K562 (cell line): ENCODE measurements at regions not wholly inside any gene's neighbourhood (a gene's known extent, or its start where the extent isn't known, plus 50 kb on each side); places are given as distances from the start of the nearest gene placed in this dataset.

Experiments used
- ATAC-seq: fragments of 200-7000 bp; cut with Tn5 transposase; 3 replicates; pipeline ENCODE4 v1.9.1; 2020; ENCODE audit warnings: moderate library complexity
- BruUV-seq: library from RNA; stranded (reverse); fragments of 400-500 nt; replicated peaks from 2 replicates; lab custom pipeline; 2021; lab: Mats Ljungman, UMichigan
- CTCF ChIA-PET: fragments of 300-600 bp; formaldehyde crosslinking; extraction: SDS; loops from one replicate; lab custom pipeline; 2021; ENCODE audit warnings: low intra/inter-chr PET ratio; lab: Yijun Ruan, JAX
- POLR2A ChIA-PET: fragments of 300-600, 350-650 bp; sonication (Branson Sonifier 250); formaldehyde crosslinking; extraction: SDS; loops from one replicate; lab custom pipeline; 2021; ENCODE audit warnings: antibody characterized with exemption, inconsistent platforms; lab: Yijun Ruan, JAX
- DNase-seq, 4 experiments: peaks; one replicate each; pipeline versions ENCODE4 v3.0.0 to v3.0.0-alpha.2; 2011 to 2018; ENCODE audit warnings: low spot score in 3 of 4, mixed read lengths in 3 of 4; ENCODE audit errors: extremely low read depth in 1 of 4
- FAIRE-seq: peaks from 2 replicates; lab custom pipeline; 2011; peaks lifted over from hg19 to GRCh38; lab: Jason Lieb, UNC
- H2AFZ ChIP-seq: 2 replicates; pipeline ENCODE4 v1.6.0; 2011; ENCODE audit warnings: low read depth, low read length, control low read depth, inconsistent platforms
- H3K27ac ChIP-seq: fragments of 200-600 bp; 3 replicates; pipeline ENCODE4 v1.8.0; 2011; ENCODE audit warnings: low read depth, mild to moderate bottlenecking, control low read depth, inconsistent platforms, low read length, moderate library complexity, mixed read lengths; ENCODE audit errors: extremely low read depth
- H3K27me3 ChIP-seq, 2 experiments: fragments of 300-600 bp in 1 of 2; 2 replicates in 1 of 2; 3 replicates in 1 of 2; pipeline versions ENCODE4 v1.6.0 to v1.8.0; 2011; ENCODE audit warnings: inconsistent platforms in 2 of 2, low read length in 2 of 2, mild to moderate bottlenecking in 1 of 2, mixed read lengths in 1 of 2, moderate library complexity in 1 of 2; ENCODE audit not compliant: control insufficient read depth in 2 of 2, insufficient read depth in 2 of 2
- H3K36me3 ChIP-seq: fragments of 300-600 bp; 3 replicates; pipeline ENCODE4 v1.8.0; 2011; ENCODE audit warnings: mild to moderate bottlenecking, low read length, inconsistent platforms; ENCODE audit not compliant: control insufficient read depth, insufficient read depth
- H3K4me1 ChIP-seq, 2 experiments: fragments of 200-600 bp in 1 of 2; replicated peaks in 1 of 2; 2 replicates in 1 of 2; 3 replicates in 1 of 2; pipeline versions ENCODE4 v1.5.1 to v1.8.0; 2011; ENCODE audit warnings: inconsistent platforms in 2 of 2, low read length in 2 of 2, mild to moderate bottlenecking in 1 of 2, mixed read lengths in 1 of 2, moderate library complexity in 1 of 2; ENCODE audit not compliant: control insufficient read depth in 2 of 2, insufficient read depth in 2 of 2
- H3K4me2 ChIP-seq: 2 replicates; pipeline ENCODE4 v1.6.1; 2011; ENCODE audit warnings: low read length, control low read depth, inconsistent platforms, mixed read lengths; ENCODE audit not compliant: insufficient read depth
- H3K4me3 ChIP-seq: fragments of 200-600 bp; sonication (generic), shearing (Covaris generic); 2 replicates; pipeline ENCODE4 v1.5.1; 2016; ENCODE audit warnings: control low read depth, inconsistent platforms
- H3K79me2 ChIP-seq: fragments of 200-600 bp; 3 replicates; pipeline ENCODE4 v1.8.0; 2011; ENCODE audit warnings: low read length, inconsistent platforms; ENCODE audit not compliant: control insufficient read depth, insufficient read depth
- H3K9ac ChIP-seq, 2 experiments: 2 replicates each; pipeline versions ENCODE4 v1.6.0 to v1.6.1; 2011; ENCODE audit warnings: low read depth in 2 of 2, low read length in 2 of 2, control low read depth in 1 of 2, inconsistent platforms in 1 of 2, mild to moderate bottlenecking in 1 of 2, mixed read lengths in 1 of 2; ENCODE audit not compliant: insufficient read depth in 1 of 2
- H3K9me1 ChIP-seq: one replicate; pipeline ENCODE4 v1.6.0; 2011; ENCODE audit warnings: inconsistent platforms, mild to moderate bottlenecking, low read length, moderate library complexity; ENCODE audit not compliant: control insufficient read depth, insufficient read depth
- H3K9me3 ChIP-seq: replicated peaks from 2 replicates; pipeline ENCODE4 v1.5.1; 2011; ENCODE audit warnings: low read depth, low read length, inconsistent platforms; ENCODE audit not compliant: control insufficient read depth, insufficient read depth
- H4K20me1 ChIP-seq: replicated peaks from 2 replicates; pipeline ENCODE4 v1.6.1; 2011; ENCODE audit warnings: low read length, inconsistent platforms, mixed read lengths; ENCODE audit not compliant: control insufficient read depth, insufficient read depth
- CHD1 ChIP-seq: fragments of 200-600 bp; sonication (generic); IDR thresholded peaks from one replicate; pipeline ENCODE4 v1.6.1; 2012; ENCODE audit warnings: mild to moderate bottlenecking, moderate library complexity, low read length, inconsistent platforms
- CXXC5 ChIP-seq: fragments of 250-450 bp; sonication (Bioruptor Pico); IDR thresholded peaks from 2 replicates; pipeline ENCODE4 v1.8.0; 2022; ENCODE audit warnings: inconsistent platforms, mild to moderate bottlenecking, moderate library complexity
- ESRRB ChIP-seq: fragments of 250-450 bp; sonication (Bioruptor Pico); IDR thresholded peaks from 2 replicates; pipeline ENCODE4 v1.5.0; 2020; ENCODE audit warnings: mild to moderate bottlenecking, moderate library complexity, borderline replicate concordance
- HMGXB4 ChIP-seq: sonication (generic); formaldehyde crosslinking; IDR thresholded peaks from 2 replicates; pipeline ENCODE4 v1.8.1; 2023; ENCODE audit warnings: mild to moderate bottlenecking, missing genetic modification reagents
- MLLT1 ChIP-seq, 2 experiments: fragments of 450-650 bp; IDR thresholded peaks; 2 replicates each; pipeline ENCODE4 v1.6.1; 2016
- NCOA2 ChIP-seq, 2 experiments: fragments of 450-650 bp; IDR thresholded peaks; 2 replicates each; pipeline ENCODE4 v1.6.1; 2018; ENCODE audit warnings: mild to moderate bottlenecking in 2 of 2, moderate library complexity in 1 of 2; ENCODE audit not compliant: partially characterized antibody in 2 of 2
- PHTF2 ChIP-seq: fragments of 250-450 bp; sonication (Bioruptor Pico); IDR thresholded peaks from 2 replicates; pipeline ENCODE4 v1.5.0; 2021; ENCODE audit warnings: mild to moderate bottlenecking
- PURB ChIP-seq: sonication (generic); formaldehyde crosslinking; IDR thresholded peaks from 2 replicates; pipeline ENCODE4 v1.9.0; 2021; ENCODE audit warnings: low read depth, mild to moderate bottlenecking, missing genetic modification reagents
- RBFOX2 ChIP-seq: fragments of 200-400 bp; formaldehyde crosslinking; IDR thresholded peaks from 2 replicates; pipeline ENCODE4 v1.6.1; 2017; ENCODE audit warnings: low read depth, mild to moderate bottlenecking, low read length, moderate library complexity
- THAP12 ChIP-seq: fragments of 250-450 bp; sonication (Bioruptor Pico); IDR thresholded peaks from 2 replicates; pipeline ENCODE4 v1.9.0; 2021; ENCODE audit warnings: mild to moderate bottlenecking, inconsistent platforms
- ZNF639 ChIP-seq, 2 experiments: fragments of 200-800 bp in 1 of 2; sonication (Bioruptor generic) in 1 of 2; sonication (generic) in 1 of 2; formaldehyde crosslinking in 1 of 2; IDR thresholded peaks in 1 of 2; conservative IDR thresholded peaks in 1 of 2; 2 replicates each; pipeline versions ENCODE4 v1.5.0 to v1.6.1; 2016 to 2020; ENCODE audit warnings: missing compliant biosample characterization in 1 of 2, missing genetic modification characterization in 1 of 2, missing genetic modification reagents in 1 of 2
- ZNF655 ChIP-seq: fragments of 250-450 bp; sonication (Bioruptor Pico); IDR thresholded peaks from 2 replicates; pipeline ENCODE4 v1.5.0; 2021
- ZNF695 ChIP-seq: fragments of 450-650 bp; formaldehyde crosslinking; IDR thresholded peaks from 2 replicates; pipeline ENCODE4 v1.4.0; 2020; ENCODE audit warnings: mild to moderate bottlenecking, moderate library complexity
- WGBS: fragments of 100-300 bp; shearing (Covaris generic); methylation state at CpG from one replicate; pipeline ENCODE4 v1.1.6; 2016; ENCODE audit warnings: low coverage, mixed read lengths; ENCODE audit not compliant: insufficient coverage; ENCODE audit errors: missing lambda C conversion rate; 5-methylcytosine and 5-hydroxymethylcytosine counted together
- in situ Hi-C: fragments of 300-500 bp; cut with MboI; formaldehyde crosslinking; loops from 4 replicates; pipeline ENCODE4 v1.15.0; 2018; ENCODE audit warnings: inconsistent platforms, mixed read lengths
- intact Hi-C: fragments of 100-400 bp; cut with micrococcal nuclease; formaldehyde crosslinking; loops from 2 replicates; pipeline ENCODE4 v1.14.2; 2022

- no peak for TF ChIP-seq ZNF655 (CRISPR knock-in tag)
- no peak for TF ChIP-seq PURB (CRISPR knock-in tag)
- TF ChIP-seq CHD1: no peak
Observed at GRCh38 chr5:93165559-93165958, 415.5 kb downstream of the NR2F1-AS1 start (continued).

GRCh38 chr5:93164690-93165089 is 416.3 kb downstream of the NR2F1-AS1 start:
- 3% methylated on average over 2 of the region's 2 CpGs for WGBS
- CTCF ChIA-PET: no interaction called here
- Histone ChIP-seq H3K9me3 (no peaks in the 10 kb centered on the region), H4K20me1 (no peaks in the 10 kb centered on the region), H2AFZ (no peak overlapping the region), H3K4me2 (no peak overlapping the region), H3K9ac (no peak overlapping the region), H3K27me3 (no peaks in the 10 kb centered on the region), H3K4me3 (no peak overlapping the region), H3K79me2 (no peaks in the 10 kb centered on the region), H3K36me3 (no peaks in the 10 kb centered on the region), H3K9me1 (no peaks in the 10 kb centered on the region), H3K4me1 (no peaks in the 10 kb centered on the region), H3K27ac (no peak overlapping the region)
- no peak for DNase-seq
- ATAC-seq: no peak
- in situ Hi-C loops (no loop called here), intact Hi-C loops (no loop called here)
- BruUV-seq: no TSS peak
- POLR2A ChIA-PET: no interaction called here
- no peak for FAIRE-seq
- TF ChIP-seq PHTF2 (no peak), THAP12 (CRISPR knock-in tag) (no peak), ZNF639 (CRISPR knock-in tag; conservative IDR thresholded peaks at IDR 0.05 in 1 of 2, IDR thresholded peaks at IDR 0.05 in 1 of 2) (no peak), CXXC5 (no peak), MLLT1 (IDR thresholded peaks at IDR 0.05) (no peak), ZNF695 (CRISPR knock-in tag) (no peak), ESRRB (CRISPR knock-in tag) (no peak), HMGXB4 (CRISPR knock-in tag) (no peak), NCOA2 (IDR thresholded peaks at IDR 0.05; ENCODE audit: partially characterized antibody in 2 of 2) (no peak), RBFOX2 (no peak)
